HT1080 (cell line): ENCODE measurements at regions not wholly inside any gene's neighbourhood (a gene's known extent, or its start where the extent isn't known, plus 50 kb on each side); places are given as distances from the start of the nearest gene placed in this dataset.
A peak's percentile ranks its signal among the peaks of the same experiment; 100 is the strongest.

Experiments
- DNase-seq: peaks from one replicate; pipeline ENCODE4 v3.0.0-alpha.2; 2015; ENCODE audit warnings: low read depth

DNA sequence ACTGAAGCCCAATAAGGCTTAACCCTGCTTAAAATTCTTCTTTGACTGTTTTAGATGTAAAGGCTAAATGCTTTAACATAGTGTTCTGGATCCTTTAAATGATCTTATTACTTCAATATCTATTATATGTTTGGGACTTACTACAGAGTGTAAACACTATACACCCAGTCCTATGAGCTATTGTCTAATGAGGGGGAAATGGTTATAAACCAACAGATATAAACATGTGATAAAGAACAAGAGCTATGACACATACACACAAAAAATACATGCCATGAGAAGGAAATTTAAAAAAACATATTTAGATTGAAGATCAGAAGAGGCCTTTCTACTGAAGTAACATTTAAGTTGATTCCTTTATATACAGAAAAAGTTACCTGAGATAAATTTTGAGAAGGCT lies 505.1 kb downstream of the FOXG1 start:
- no peak for DNase-seq

DNA sequence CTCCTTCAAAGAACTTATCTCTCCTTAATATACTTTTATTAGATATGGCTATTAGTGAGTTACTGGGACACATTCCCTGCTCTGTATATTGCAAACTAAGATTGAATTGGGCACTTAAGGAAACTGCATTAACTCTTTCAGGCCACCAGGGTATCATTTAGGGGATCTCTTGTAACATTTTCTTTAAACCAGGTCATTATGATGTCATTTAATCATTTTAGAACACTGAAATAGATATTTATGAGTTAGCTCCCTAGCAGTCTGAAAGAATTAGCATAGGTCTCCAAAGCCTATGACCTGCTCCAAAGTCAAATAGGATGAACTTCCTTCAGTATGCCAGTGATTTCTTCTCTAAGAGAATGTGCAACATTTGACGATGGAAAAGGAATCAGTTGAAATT lies 506.9 kb downstream of the FOXG1 start:
- DNase-seq, result no peak

DNA sequence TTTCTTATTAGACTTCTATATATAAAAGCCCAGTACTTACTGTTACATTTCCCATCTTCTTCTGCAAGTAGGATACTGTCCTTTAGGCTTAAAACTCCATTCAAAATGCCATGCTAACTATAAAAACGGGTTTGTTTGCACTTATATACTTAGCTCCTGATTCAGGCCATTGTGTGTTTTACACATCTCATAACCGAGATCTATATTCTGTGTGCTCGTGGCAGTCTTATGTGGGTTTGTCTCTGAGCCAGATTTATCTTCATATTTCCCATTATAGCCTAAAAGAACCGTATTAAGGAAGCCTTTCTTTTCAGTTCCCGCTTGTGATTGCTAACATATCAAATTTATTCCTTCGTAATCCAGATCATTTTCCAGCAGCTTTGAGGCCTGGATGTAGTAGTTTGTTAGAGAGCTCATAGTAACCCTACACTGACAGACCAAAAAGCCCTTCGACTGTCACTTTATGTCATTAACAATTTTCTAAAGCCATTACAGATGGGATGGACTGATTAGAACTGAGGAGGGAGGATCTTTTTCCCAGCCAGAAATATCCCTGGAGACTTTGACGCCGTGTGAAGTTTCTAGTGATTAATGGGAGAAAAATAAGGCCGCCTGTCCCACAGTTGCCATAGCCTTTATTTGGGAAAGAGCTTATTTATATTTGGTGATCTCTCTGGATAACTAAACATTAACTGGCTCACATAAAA lies 508.5 kb downstream of the FOXG1 start:
- no peak for DNase-seq

DNA sequence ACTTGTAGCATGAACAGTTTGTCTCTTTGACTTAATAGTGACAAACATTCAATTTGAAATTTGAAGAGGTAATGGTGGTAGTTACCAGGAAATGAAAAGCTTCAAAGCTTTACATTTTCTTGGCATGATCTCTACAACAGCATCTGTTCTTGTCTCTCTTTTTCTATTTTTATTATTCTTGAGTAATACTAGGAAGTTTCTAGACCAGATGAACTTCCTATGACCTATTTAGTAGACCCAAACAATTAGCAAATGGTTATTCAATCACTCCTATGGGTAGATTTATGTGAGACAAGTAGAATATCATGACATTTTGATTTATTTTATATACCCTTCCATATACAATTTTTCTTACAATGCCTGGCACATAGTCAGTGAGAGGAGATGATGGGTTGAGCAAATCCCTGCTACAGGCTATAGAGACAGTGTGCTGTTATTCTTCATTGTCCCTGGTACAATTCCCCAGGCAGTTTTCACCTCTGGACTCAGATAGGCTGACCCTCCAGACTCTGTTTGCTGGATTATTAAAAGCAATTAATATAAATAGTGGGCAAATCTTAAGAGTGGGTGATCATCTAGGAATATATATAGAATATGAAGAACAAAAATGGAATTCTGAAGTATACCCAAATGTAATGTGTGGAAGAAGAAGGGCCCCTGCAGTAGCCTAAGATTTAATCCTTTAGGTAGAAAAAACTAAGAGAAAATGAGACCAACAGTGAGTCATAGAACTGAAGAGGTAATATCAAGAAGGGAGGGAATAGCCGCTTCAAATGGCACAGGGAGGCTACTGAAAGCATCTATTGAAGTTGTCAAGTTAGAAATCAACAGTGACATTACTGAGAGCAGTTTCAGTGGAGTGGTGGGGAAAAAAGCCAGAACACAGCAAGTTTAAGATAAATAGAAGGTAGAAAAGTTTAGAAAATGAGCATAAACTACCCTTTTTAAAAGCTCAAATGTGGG lies 512.0 kb downstream of the FOXG1 start:
- no peak for DNase-seq

DNA sequence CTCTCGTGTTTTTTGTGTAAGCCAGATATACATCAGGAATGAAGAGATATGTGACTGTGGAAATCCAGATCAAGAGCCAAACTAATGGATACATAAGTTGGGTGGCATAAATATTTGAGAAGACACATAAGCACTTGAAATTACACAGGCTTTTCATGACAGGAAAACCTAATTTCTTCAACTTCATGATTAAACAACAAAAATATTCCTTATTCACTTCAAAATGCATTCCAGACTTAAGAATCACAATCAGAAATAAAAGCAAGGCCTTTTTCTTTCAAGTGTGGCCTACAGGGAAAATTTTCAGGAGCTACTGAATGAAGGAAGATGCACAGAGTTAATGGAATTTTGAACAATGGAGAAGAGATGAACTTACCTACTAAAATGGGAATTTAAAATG lies 515.6 kb downstream of the FOXG1 start:
- peak; percentile 29 for DNase-seq

DNA sequence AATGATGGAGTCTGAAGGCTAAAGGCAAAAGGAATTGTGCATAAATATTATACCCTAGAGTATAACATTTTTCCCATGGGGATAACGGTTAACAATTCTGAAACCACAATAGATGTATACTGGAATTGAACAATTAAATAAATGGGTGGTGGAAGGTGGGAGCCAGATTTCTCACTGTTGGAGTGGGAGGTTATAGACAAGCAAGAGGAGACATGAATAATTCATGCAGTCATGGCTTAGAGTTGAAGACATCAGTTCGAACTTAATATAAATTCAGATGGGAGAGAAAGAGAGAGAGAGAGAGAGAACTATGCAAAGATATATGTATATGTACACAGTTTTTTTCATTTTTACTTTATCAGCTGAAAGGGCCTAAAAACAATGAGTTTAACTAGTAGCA lies 523.9 kb downstream of the FOXG1 start:
- DNase-seq, result no peak

DNA sequence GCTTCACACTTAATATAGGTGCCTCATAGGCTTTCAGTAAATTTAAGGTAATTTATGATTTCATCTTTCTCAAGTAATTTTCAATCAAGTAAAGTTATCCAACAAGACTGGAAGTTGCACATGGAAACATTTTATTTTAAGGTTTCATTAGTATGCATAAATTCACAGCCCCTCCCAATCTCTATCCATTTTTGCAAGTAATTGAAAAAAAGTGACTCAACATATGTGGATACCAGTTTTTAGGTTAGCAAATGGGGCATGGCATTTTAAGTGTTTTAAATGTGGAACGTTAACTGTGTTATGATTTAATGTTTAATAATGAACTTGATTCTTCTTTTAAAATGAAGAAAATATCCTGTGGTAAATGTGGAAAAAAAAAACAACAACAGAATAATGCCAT lies 532.8 kb downstream of the FOXG1 start:
- DNase-seq, result no peak

DNA sequence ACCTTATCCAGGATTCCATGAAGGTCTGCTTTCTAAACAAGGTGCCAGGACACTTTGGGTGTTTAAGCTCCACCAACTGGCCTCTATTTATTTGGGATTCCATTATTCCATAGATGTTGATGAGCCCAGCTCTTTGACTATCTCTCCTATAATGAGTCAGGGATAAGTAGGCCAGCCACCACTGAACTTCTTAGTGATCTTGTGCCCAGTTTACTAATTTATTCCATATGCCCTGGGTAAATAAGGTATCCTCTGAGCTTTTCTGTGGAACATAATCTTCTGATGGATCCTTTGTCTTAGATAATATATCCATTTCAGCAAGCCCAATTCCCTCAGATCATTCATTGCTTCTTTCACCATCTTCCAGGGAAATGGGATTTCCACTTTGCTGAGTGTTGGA lies 535.0 kb downstream of the FOXG1 start:
- no peak for DNase-seq

DNA sequence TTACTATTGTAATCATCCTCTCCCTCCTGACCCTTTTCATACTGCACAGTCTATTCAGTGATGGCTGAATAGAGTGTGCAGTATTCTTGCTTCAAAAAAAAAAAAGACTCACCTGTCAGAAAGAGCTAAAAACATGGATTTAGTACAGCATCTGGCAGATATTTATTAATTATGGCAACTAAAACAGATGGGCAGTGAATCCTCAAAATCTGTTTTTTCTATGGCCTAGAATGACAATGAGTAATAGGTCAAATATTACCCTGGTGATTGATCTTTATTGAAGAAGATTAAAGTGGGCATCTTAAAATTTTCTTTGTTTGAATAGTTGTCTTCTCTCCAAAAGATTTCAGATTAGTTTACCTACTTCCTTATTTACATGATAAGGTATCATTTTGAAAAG lies 543.6 kb downstream of the FOXG1 start:
- DNase-seq, result no peak

DNA sequence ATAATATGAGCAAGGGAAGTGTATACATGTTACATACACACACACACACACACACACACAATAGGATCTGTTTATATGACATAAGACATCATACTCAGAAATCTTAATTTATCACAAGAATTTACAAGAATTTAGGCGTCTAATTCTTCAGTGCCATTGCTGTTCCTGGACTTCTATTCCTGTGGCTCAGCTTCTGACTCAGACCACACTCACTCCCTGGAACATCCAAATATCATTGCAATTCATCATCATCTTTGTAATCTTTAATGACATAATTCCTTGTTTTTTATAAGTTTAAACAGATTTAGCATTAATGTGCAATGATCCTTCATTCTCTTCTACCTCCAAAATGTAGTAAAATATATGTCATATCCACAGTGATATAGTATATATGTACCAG lies 544.2 kb downstream of the FOXG1 start:
- peak; percentile 76 for DNase-seq

DNA sequence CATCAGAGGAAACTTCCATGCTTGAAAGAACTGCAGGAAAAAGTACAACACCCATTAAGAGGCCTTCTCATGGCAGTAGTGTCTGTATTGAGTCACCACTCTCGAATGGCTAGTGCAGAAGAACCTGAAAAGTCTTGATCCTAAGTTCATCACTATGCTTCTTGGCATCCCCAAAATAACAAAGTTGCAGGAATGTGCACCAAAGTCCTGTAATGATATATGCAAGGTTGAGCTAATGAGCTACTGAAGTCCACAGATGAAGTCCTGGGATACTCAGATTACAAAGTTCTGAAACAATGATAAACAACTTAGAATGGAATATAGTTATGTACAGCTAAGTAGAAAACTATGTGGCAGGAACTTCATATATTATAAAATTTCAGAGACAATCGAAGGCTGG lies 545.4 kb downstream of the FOXG1 start:
- DNase-seq, result no peak

DNA sequence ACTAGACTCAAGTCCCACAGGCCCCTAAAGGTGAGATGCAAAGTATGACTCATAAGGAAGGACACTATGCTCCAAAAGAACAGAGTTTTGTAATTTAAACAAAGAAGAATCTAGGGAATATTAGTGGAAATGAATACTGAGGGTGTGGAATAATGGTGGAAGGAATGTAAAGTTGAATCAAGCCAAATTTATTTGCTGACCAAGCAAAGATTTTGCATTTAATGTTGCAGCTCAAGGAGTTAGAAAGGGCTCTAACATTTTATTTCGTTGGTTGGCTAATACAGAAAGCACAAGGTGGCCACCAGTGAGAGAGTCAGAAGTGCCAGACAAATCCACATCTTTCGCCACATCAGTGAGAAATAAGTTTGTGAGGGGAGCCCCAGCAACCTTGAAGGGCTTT lies 550.3 kb downstream of the FOXG1 start:
- DNase-seq, result no peak

DNA sequence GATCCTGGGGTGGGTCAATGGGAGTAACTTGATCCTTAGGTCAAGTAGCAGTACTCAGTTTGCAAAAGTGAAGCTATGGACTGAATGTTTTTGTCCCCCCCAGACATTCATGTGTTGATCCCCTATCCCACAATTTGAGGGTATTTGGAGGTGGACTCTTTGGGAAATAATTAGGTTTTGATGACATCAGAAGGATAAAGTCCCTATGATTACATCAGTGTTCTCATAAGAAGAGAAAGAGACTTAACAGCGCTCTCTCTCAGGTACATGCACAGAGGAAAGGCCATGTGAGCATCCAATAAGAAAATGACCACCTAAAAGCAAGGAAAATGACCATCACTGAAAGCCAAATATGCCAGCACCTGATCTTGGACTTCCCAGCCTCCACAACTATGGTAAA lies 550.8 kb downstream of the FOXG1 start:
- DNase-seq, result no peak

DNA sequence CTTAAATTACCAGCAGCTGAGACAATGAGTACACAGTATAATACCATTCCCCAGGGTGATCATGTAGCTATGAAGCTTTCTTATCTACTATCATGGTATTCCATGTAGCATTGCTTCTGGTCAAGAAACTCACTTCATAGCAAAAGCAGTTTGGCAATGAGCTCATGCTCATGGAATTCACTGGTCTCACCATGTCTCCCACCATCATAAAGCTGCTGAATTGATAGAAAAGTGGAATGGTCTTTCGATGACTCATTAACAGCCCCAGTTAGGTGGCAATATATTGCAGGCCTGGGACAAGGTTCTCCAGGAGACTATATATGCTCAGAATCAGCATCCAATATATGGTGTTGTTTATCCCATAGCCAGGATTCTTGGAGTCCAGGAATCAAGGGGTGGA lies 553.7 kb downstream of the FOXG1 start:
- peak; percentile 88 for DNase-seq

DNA sequence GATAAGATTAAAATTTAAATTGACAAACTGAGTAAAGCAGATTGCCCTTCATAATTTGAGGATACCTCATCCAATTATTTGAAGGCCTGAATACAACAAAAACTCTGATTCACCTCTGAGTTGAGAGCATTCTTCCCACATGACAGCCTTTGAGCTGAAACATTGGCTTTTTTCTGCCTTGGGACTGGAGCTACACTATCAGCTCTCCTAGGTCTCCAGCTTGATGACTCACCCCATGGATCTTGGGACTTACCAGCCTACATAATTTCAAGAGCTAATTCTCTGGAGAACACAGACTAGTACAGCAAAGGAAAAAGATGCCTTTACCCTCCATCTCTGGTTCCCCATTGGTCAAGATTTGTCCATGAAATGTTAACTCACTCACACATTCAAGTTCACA lies 555.1 kb downstream of the FOXG1 start:
- DNase-seq, result peak; percentile 82

DNA sequence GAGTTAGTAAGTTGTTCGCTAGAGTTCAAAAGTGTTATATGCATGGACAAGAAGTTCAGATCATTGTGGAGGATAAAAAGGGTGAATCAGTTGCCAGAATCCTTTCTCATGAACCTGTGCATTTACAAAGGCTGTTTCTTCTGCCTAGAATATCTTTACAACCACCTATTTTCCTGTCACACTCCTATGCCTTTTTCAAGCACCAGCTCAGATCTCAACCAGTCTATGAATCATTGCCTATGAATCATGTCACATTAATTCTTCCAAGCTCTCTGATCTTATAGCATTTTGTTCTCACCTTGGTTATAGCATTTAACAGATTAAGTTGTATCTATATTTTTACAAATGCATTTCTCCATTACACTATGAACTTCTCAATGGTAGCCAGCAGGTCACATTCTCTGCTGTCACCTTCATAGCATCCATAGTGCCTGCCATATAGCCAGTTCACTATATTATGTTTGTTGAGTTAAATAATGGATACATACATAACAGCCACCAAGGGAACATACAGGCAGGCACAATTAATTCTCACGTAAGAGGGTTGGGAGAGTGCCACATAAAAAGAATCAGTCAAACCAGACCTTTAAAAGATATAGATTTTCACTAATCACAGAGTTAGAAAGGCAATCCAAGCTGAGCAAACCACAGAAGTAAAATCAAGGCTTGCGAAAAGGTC lies 573.0 kb downstream of the FOXG1 start:
- DNase-seq, result peak; percentile 86

DNA sequence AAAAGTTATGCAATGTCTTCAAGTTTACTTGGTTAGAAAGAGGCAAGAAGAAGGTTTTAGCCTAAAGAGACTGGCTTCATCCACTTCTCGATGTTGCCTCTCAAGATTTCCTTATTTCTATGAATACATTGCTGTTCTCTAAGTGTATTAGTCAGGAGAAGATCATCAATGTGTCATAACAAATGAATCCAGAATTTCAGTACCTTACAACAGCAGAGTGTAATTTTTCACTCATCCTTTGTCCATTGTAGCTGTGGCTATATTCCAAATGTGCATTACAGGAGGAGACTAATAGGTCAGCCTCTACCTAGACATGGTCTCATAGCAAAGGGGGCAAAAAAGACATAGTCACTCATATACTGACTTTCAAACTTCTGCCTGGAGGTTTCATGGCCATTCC lies 579.1 kb downstream of the PRKD1 start:
- DNase-seq, result peak; percentile 77

DNA sequence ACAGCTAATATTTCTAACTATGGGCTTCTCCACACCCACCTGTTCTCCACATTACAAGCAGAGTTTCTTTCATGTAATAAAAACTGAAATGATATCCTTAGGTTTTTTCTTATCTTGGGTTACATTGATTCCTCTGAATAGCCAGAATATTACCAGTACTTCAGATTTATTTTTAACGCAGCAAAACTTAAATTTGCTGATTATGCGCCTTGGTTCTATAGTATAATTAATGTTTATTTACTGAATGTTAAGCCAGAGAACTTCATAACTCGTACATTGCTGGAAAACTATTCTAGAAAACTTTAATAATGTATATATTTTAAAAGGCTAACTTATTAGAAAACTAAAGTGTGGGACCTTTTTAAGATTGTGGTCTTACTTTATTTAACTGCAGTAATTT lies 577.2 kb downstream of the PRKD1 start:
- no peak for DNase-seq

DNA sequence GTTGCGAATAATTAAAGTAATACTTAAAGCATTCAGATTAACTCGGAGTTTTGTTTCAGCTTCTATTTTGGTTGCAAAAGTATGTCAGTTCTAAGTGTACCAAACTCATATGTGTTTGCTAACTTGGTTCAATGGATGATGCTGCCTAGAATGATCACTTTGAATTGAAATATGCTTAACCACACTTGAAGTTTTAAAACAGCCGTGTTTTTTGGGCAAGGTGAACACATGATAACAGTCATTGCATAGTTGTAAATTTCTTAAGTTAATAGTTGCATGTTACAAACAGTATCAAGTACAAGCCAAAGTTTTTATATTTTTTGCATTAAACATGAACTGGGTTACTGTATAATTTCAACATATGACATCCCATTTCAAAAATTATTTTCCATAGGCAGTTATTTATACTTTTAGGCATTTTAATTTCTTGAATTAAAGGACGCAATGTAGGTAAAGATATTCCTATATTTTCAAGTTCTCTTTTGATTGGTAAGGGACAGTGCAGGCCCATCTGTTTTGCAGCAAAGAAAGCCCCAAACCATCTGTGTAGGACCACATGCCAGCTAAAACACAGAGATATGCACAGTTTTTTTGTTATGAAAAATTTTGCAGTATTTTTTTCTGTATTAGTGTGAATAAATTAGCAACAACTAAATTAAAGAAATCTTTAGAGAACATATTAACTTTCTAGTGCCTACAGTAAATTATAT lies 575.5 kb downstream of the PRKD1 start:
- DNase-seq, result no peak

DNA sequence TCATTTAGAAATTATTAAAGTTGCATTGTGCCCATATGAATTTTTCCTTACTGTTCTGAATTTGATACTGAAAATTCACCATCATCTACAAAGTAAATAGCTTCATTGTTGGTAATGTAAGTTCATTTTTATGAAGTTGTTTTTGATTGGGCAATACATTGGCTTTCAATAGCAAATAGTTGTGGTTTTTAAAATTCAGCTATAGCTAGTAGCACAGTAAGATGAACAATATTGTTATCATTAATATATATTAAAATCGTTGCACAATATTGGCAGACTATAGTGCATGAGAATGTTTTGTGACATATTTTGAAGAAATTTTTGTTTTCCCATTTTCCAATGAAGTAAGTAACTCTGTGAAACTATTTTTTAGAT lies 575.0 kb downstream of the PRKD1 start:
- DNase-seq, result no peak

DNA sequence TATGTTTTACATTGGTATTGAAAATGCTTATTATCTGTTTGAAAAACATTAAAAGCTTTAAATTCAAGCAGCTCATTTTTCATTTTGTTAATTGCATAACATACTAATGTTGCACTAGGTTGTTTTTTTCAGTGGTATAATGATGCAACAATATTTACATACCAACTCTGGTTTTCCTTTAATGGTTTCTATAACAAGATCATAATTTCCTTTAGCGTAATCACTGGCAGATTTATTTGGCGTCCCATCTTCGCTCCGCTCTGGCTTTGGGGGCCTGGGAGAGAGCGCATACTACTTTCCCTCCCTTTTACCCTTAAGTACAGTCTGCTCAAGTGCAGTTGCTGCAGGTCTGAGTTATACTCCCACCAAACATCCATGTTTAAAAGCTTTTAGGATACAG lies 574.1 kb downstream of the PRKD1 start:
- no peak for DNase-seq

DNA sequence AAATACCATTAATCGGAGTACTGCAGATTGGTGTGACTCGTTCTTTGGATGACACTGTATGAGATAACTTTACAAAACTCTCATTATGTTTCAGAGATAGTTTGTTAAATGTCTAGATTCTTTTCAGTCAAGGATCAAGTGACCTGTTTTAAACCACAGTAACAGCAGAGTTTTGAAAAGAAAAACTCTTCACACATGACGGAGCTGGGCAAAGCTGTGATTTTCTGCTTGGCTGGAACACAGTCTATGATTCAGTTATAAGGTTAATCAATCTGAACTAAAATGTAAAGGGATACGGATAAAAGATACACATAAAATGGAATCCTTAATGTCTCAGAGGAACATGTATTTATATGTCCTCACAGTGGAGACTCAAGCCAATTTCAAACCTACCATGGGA lies 573.2 kb downstream of the PRKD1 start:
- DNase-seq, result no peak
